Dendritic cell treated with granulocyte-macrophage colony-stimulating factor and Interleukin-4, amounts not matched to agents 40 ng/mL and 50 ng/mL, for 4 days (primary cell): ENCODE measurements at regions not wholly inside any gene's neighbourhood (a gene's known extent, or its start where the extent isn't known, plus 50 kb on each side); places are given as distances from the start of the nearest gene placed in this dataset.

Experiments used
- H3K27ac Mint-ChIP-seq: one replicate; pipeline ENCODE4 v1.8.0; 2022; ENCODE audit warnings: mild to moderate bottlenecking, mixed read lengths
- H3K27me3 Mint-ChIP-seq: one replicate; pipeline ENCODE4 v1.8.0; 2022; ENCODE audit warnings: mild to moderate bottlenecking, mixed read lengths
- H3K36me3 Mint-ChIP-seq: one replicate; pipeline ENCODE4 v1.8.0; 2022; ENCODE audit warnings: low read depth, mixed read lengths
- H3K4me1 Mint-ChIP-seq: one replicate; pipeline ENCODE4 v1.8.0; 2022; ENCODE audit warnings: low read depth, mixed read lengths
- H3K4me3 Mint-ChIP-seq: one replicate; pipeline ENCODE4 v1.8.0; 2022; ENCODE audit warnings: mild to moderate bottlenecking, moderate library complexity, mixed read lengths
- H3K9me3 Mint-ChIP-seq: one replicate; pipeline ENCODE4 v1.8.0; 2022; ENCODE audit warnings: mixed read lengths
- intact Hi-C: fragments of 100-400 bp; cut with micrococcal nuclease; formaldehyde crosslinking; loops from one replicate; pipeline ENCODE4 v1.15.0; 2022

GRCh38 chr5:14019768-14020290, 75.3 kb upstream of the DNAH5 start:
- Mint-ChIP-seq H3K27ac (no peak overlapping the region), H3K9me3 (no peaks in the 10 kb centered on the region), H3K36me3 (no peaks in the 10 kb centered on the region), H3K4me1 (no peaks in the 10 kb centered on the region), H3K27me3 (peaks cover 16% of the 10 kb centered on the region), H3K4me3 (no peak overlapping the region)
- intact Hi-C loops, result no loop called here

GRCh38 chr5:14017904-14018303, 73.4 kb upstream of the DNAH5 start:
- Mint-ChIP-seq H3K4me3 (no peak overlapping the region), H3K4me1 (no peaks in the 10 kb centered on the region), H3K36me3 (no peaks in the 10 kb centered on the region), H3K27ac (no peak overlapping the region), H3K27me3 (peaks cover 30% of the 10 kb centered on the region), H3K9me3 (no peaks in the 10 kb centered on the region)
- intact Hi-C loops, result no loop called here

- H3K27me3 Mint-ChIP-seq, result peaks cover 40% of the 10 kb centered on the region
- no peaks in the 10 kb centered on the region for H3K9me3 Mint-ChIP-seq
- H3K36me3 Mint-ChIP-seq, result no peaks in the 10 kb centered on the region
- H3K4me3 Mint-ChIP-seq, result no peak overlapping the region
- no peaks in the 10 kb centered on the region for H3K4me1 Mint-ChIP-seq
- H3K27ac Mint-ChIP-seq, result no peak overlapping the region
- intact Hi-C loops, result no loop called here
Measured at GRCh38 chr5:14016549-14016948, 72.1 kb upstream of the DNAH5 start.

DNA sequence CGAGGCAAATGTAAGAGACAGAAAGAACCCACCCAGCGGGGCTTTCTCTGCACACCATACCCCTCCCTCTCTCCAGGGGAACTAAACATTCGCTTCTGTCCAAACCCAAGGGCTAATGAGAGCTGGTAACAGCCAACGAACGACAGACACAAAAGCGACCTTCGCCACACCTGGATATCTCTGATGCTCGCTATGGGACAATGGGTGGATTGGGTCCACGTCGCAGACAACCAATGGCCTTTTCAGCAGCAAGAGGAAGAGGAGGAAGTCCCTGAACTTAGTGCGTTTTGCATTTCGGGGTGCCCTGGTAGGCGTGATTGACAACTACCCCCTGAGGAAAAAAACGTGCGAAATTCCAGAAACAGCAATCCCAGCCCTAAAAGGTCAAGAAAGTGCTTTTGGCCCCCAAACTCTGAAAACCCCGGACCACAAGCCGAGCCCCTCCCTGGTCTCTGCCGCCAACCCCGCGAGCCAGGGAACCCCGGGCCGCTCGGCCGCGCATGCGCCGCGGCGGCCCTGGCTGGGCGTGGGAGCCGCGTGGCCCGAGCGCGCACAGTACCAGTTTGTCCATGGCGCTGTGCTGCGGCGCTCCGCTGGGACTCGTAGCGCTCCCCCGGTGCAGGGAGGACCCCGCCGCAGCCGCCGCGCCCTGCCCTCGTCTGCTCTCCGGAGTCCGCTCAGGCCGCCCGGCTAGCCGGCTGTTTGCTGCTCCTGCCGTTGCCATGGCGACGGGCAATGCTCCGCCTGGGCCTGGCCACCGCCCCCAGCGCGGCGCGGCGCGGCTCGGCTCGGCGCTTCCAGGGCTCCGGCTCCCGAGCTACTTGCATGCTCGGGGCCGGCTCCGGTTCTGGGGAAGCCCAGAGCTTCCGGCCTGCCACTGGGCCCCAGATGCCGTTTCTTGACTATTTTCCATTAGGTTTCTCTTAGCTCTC, 66.9 kb upstream of the DNAH5 start:
- H3K27ac Mint-ChIP-seq, result no peak overlapping the region
- intact Hi-C loops, result no loop called here
- no peaks in the 10 kb centered on the region for H3K9me3 Mint-ChIP-seq
- H3K4me3 Mint-ChIP-seq, result peak overlapping the region; percentile 62
- no peaks in the 10 kb centered on the region for H3K4me1 Mint-ChIP-seq
- H3K36me3 Mint-ChIP-seq, result no peaks in the 10 kb centered on the region
- peaks cover 51% of the 10 kb centered on the region for H3K27me3 Mint-ChIP-seq

DNA sequence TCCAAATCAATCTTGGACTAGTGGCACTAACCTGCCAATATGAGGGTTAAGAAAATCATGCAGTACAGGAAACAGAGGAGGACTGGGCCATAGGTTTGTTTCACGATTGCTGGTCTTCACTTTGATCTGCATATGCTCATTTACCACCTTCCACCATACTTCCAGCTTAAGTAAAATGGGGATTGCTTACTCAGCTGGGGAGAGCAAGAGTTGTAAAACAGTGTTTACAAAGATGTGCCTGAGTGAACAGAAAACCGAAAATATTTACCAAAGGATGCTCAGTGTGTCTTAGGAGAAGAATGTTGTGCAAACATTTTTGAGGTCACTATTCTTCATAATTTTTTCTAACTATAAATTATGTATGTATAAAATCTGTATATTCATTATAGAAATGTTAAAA, 65.1 kb upstream of the DNAH5 start:
- Mint-ChIP-seq H3K36me3 (no peaks in the 10 kb centered on the region), H3K27me3 (peaks cover 47% of the 10 kb centered on the region), H3K27ac (no peak overlapping the region), H3K9me3 (no peaks in the 10 kb centered on the region), H3K4me1 (no peaks in the 10 kb centered on the region), H3K4me3 (no peak overlapping the region)
- intact Hi-C loops, result no loop called here

DNA sequence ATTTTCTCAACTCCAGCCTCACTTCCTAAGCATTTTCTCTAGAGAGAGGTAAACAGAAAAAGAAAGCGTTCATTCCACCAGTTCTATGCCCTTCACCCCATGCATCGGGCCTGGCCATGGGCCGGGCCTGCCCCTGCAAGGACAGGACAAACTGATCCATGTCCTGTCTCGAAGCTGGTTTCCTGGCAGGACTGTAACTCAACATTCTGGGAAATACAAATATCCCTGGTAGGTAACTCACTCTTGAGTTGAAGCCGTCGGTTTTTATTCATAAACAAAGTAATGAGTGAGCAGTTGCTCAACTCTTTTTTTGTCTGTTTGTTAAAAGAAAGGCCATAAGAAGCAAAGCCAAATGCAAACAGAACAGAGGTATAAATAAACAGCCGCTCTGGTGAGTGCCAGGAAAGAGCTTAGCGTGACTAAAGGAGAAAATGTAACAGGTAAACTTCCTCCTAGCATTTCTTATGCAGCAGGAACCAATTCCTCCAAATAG, 64.4 kb upstream of the DNAH5 start:
- intact Hi-C loops, result no loop called here

DNA sequence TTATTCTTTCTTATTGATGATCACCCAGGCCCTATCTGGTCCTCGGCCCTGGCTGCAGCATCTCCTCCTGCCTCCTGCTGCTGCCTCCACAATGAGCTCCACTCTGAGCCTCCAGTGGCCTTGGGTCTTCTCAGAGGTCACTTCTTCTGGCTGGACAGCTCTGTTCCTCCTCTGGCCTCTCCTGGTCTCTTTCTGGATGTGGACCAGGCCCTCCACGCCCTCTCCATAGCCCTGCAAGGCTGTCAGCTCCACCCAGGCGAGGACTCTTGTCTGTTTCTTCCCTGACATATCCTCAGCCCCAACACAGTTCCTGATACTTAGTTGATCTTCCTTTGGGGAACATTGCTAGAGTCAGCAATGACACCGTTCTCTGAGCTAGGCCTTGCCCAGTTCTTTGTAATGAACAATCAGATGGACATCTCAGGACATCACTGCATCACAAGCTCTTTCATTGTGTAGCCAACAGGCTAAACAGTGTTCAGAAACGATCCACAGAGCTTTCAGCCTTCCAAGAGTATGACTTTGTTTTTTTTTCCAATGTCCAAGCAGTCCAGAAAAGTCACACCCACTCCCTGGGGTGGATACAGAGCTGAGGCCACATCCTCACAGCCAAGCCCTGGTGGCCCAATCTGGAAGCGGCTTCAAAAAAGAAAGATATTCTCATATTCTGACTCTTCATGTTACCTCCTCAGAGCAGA, 62.5 kb upstream of the DNAH5 start:
- Mint-ChIP-seq H3K27me3 (peaks cover 29% of the 10 kb centered on the region), H3K4me3 (no peak overlapping the region), H3K27ac (no peak overlapping the region)

More for the DNA sequence above, 64.4 kb upstream of the DNAH5 start:
- Mint-ChIP-seq H3K9me3 (no peaks in the 10 kb centered on the region), H3K27ac (no peak overlapping the region), H3K4me1 (peaks cover 3% of the 10 kb centered on the region), H3K36me3 (no peaks in the 10 kb centered on the region), H3K27me3 (peaks cover 44% of the 10 kb centered on the region), H3K4me3 (no peak overlapping the region)

DNA sequence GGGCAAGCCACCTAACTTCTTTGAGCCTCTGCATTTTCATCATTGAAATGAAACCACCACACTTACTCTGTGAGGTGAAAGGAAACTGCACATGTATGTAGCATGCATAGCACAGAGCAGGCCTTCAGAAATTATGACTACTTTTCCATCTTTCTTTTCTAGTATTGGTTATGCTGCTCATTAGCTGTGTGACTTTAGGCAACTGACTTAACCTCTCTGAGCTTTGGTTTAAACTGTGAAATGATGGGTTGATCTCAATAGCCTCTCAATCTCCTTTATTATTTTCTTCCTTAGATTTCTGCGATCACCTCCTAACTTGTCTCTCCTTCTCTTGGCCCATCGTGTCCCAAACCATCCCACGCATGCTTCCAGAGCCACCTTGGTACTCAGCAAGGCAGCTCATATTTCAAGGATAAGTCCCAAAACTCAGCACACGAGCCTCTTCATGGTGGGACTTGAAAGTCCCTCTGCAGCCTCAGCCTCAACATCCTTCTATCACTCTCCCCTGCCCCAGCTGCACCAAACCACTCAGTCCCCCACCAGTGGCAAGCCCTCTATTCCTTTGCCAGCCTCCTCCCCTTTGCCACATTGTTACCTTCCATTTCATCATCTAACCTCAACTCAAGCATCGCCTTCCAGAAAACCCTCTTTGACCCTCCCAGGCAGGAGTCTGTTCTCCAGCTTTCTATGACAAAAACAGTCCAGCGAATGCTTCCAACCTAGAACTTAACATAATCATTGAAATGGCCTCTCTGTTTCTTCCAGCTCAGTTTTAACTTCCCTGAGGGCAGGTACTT, 60.3 kb upstream of the DNAH5 start:
- Mint-ChIP-seq H3K36me3 (no peaks in the 10 kb centered on the region), H3K9me3 (no peaks in the 10 kb centered on the region), H3K27ac (no peak overlapping the region), H3K4me3 (no peak overlapping the region), H3K27me3 (peaks cover 17% of the 10 kb centered on the region), H3K4me1 (peaks cover 9% of the 10 kb centered on the region)
- intact Hi-C loops, result no loop called here

More for the DNA sequence above, 62.5 kb upstream of the DNAH5 start:
- intact Hi-C loops, result no loop called here
- H3K36me3 Mint-ChIP-seq, result no peaks in the 10 kb centered on the region
- H3K4me1 Mint-ChIP-seq, result peaks cover 9% of the 10 kb centered on the region
- H3K9me3 Mint-ChIP-seq, result no peaks in the 10 kb centered on the region

- Mint-ChIP-seq H3K4me1 (peaks cover 9% of the 10 kb centered on the region), H3K27me3 (peaks cover 12% of the 10 kb centered on the region), H3K36me3 (no peaks in the 10 kb centered on the region), H3K4me3 (peak overlapping the region; percentile 14), H3K27ac (no peak overlapping the region), H3K9me3 (no peaks in the 10 kb centered on the region)
- intact Hi-C loops, result no loop called here
Measured at GRCh38 chr5:14003936-14004335, 59.4 kb upstream of the DNAH5 start.

- no peaks in the 10 kb centered on the region for H3K9me3 Mint-ChIP-seq
- intact Hi-C loops, result no loop called here
- H3K4me1 Mint-ChIP-seq, result peaks cover 9% of the 10 kb centered on the region
- H3K36me3 Mint-ChIP-seq, result no peaks in the 10 kb centered on the region
- no peak overlapping the region for H3K27ac Mint-ChIP-seq
- no peak overlapping the region for H3K4me3 Mint-ChIP-seq
- H3K27me3 Mint-ChIP-seq, result peaks cover 10% of the 10 kb centered on the region
Measured at GRCh38 chr5:14003513-14003912, 59.0 kb upstream of the DNAH5 start.

- Mint-ChIP-seq H3K9me3 (peaks cover 11% of the 10 kb centered on the region), H3K4me3 (no peak overlapping the region), H3K27ac (no peak overlapping the region), H3K36me3 (no peaks in the 10 kb centered on the region), H3K27me3 (peaks cover 10% of the 10 kb centered on the region), H3K4me1 (no peaks in the 10 kb centered on the region)
- intact Hi-C loops, result no loop called here
Measured at GRCh38 chr5:13998254-13998653, 53.8 kb upstream of the DNAH5 start.

DNA sequence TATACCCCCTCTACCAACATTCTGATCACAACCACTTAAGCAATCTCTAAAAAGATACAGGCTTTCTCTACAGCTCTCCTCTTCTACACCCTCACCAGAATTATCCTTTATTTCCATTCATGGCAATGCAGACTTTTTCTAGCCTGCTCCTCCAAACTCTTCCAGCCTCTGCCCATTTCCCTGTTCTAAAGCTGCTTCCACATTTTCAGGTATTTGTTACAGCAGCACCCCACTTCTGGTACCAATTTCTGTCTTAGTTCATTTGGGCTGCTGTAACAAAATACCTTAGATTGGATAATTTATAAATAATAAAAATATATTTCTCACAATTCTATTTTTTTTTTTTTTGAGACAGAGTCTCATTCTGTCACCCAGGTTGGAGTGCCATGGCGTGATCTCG, 53.0 kb upstream of the DNAH5 start:
- intact Hi-C loops, result no loop called here
- peaks cover 11% of the 10 kb centered on the region for H3K9me3 Mint-ChIP-seq
- H3K4me3 Mint-ChIP-seq, result no peak overlapping the region
- H3K4me1 Mint-ChIP-seq, result no peaks in the 10 kb centered on the region
- H3K27me3 Mint-ChIP-seq, result peaks cover 10% of the 10 kb centered on the region
- H3K36me3 Mint-ChIP-seq, result no peaks in the 10 kb centered on the region
- no peak overlapping the region for H3K27ac Mint-ChIP-seq

DNA sequence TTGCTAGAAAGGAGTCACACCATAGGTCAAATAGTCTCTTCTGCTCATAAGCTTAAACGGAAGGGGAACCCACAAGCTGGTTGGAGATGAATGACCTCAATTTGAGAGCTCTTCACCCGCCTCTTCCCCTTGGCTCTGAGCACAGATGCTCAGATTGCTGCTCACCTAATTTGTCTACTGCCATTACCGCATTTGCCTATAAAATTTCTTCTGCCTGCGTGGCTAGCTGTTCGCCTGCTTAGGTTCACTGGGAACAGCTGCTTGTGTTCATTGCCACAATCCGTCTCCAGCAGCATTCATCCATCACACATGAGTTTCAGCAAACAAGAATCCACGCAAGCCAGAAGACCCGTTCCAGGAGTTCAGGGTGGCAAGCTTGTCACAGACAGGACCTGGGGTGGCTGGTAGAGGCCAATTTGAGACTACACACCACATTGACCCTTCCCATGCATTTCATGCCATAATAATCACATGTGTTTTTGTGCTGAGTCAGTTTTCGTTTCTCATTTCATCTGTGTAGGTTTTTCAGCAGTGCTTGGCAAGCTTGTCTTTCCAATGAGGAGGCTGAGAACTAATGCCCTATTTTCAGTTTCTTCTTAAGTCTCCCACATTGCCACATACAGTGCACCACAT, 50.2 kb upstream of the DNAH5 start:
- H3K27me3 Mint-ChIP-seq, result peaks cover 12% of the 10 kb centered on the region
- peaks cover 11% of the 10 kb centered on the region for H3K9me3 Mint-ChIP-seq
- intact Hi-C loops, result no loop called here
- H3K4me1 Mint-ChIP-seq, result peaks cover 6% of the 10 kb centered on the region
- H3K4me3 Mint-ChIP-seq, result no peak overlapping the region
- H3K36me3 Mint-ChIP-seq, result no peaks in the 10 kb centered on the region
- no peak overlapping the region for H3K27ac Mint-ChIP-seq
